EH (cell line): ENCODE measurements at regions not wholly inside any gene's neighbourhood (a gene's known extent, or its start where the extent isn't known, plus 50 kb on each side); places are given as distances from the start of the nearest gene placed in this dataset.
"Not testable (repeated sequence)": the region's sequence is repeated elsewhere in the genome, so short reads cannot be mapped to it uniquely, and the experiment has no call there.

Experiments used
- DNase-seq: peaks from one replicate; pipeline ENCODE4 v3.0.0-alpha.2; 2015; ENCODE audit warnings: low read depth

DNA sequence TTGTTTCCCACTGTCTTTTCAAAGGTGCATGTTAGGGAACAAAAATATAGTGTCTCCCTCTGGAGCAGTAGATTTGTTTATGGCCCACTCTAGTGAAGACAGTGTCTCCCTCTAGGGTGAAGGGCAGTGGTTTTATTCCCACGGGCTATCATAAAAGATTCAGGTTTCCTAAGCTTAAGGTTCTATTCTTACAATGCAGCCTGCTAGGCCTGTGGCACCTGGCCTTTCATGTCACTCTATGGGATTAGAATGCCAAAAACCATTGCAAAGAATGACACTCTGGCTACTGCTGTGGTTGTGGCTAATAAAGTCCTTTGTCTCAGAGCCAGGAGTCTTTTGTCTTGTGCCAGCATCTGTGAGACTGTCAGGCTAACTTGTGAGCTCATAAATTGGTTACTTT, 92.6 kb upstream of the GPR39 start:
- not testable (repeated sequence) for DNase-seq

DNA sequence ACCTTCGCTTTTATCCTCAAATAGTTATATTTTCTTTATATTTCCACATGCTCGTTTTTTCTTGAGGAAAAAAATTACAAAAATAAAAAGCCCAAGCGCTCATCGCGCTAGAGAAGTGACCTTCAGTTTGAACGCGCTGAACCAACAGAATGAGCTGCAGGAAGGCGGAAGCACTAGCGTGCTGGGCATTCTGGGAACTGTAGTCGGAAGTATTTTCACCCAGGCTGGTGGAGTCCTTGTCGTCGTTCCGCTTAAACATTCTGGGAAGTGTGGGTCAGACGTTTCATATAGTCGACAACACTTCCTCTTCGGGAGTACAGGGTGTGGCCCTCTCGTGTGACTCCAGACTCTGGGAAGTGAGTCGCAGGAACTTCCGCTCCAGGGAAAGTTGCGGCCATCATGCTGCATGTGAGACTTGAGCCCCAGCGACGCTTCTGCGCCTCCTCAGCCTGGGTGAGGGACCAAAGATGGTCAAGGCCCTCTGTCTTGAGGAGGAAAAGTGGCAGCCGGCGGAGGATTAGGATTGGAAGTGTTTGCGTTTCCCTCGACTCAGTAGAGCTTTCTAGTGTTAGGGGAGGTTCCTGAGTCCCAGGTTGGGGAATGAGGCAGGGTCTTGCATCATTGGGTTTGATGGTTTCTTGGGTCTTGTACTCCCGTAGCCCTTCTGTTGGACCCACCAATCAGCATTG, 84.1 kb upstream of the GPR39 start:
- DNase-seq: not testable (repeated sequence)

DNA sequence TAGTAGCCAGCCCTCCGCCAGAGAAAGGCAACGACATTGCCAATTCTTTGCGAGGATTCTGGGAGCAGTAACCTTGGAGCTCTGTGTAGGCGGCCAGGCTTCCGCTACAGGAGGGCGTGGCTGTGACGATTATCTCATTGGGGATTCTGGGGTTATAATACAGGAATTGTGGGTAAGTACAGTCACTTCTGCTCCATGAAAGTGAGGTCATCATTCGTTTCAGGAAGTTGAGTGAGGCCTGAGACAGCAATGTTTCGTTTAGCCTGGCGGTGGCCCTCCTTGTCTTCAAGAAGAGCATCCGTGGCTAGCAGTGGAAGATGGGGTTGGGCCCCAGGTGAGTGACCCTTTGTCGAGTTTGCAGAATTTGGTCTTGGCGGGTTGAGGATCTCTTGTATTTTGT, 79.5 kb upstream of the GPR39 start:
- DNase-seq: not testable (repeated sequence)

DNA sequence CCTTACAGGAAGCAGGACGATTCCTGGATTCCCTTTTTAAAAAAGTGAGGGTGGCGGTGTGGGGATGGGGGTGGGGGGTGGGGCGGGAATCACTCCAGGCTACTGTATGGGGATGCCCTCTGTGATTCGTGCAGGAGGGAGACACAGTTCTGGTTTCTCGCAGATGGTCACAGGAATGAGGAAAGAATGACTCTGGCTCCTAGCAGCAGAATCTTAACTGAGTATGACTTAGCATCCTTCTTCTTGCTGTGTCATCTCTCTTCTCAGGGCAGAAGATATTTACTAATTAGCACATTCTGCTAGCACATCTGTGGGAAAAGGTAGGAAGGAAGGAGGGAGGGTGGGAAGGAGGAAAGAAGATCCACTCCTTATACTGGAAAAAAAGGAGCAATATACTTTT, 78.8 kb upstream of the GPR39 start:
- not testable (repeated sequence) for DNase-seq

DNA sequence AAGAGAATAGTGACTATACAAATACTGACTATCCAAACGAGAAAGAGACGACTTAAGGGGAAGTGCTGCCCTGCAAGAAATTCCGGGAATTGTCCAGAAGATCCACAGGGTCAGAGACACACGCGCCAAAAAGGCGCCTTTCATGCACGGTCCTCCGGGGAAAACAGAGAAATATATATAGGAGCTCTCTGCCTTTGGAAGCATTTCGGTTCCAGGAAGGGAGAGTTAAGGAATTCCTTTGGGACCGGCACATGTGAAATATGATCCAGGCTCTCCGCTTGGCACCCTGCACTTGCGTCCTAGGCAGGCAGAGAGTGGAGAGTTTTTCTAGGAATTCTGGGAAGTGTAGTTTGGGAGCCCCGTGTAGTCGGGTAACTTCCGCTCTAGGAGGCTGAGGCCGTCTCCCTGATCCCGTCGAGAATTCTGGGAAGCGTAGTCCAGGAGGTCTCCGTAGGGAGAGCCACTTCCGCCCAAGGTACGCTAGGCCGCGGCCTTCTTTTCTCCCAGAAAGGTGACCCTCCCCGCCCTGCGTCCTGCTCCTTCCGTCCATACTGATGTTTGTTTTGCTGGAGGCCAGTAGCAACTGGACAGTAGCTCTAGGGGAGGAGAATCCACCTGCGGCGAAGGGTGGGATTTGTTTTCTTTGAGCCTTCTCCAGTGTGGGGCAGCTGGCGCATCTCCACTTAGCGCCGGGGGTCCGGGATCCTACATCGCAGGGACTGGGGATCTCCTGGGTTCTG, 69.4 kb upstream of the GPR39 start:
- DNase-seq: peak; percentile 82

DNA sequence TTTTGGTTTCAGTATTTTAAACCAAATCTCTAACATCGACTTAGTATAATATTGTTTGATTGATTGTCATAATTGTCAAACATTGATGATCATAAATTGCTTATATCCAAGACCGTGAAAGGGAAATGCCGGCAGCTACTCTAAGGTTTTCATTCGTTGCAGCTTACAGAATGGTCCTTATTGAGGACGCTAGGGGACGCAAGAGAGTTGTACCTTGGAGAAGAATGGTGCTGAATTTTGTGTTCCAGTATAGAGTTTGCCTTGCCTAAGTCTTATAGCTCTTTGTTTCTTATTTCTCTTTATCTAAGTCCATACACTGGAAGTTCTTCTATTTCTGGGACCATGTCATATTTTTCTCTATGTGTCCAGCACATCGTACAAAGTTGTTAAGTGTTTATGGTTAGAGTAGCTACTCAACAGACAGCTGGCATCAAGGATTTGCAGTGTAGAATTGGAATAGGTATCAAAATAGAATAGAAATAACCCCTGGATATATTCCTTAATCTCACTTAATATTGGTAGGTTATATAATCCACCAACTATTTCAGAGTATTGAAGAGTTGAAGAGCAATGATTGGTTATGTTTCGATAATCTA, 67.4 kb upstream of the GPR39 start:
- DNase-seq: peak; percentile 63

DNA sequence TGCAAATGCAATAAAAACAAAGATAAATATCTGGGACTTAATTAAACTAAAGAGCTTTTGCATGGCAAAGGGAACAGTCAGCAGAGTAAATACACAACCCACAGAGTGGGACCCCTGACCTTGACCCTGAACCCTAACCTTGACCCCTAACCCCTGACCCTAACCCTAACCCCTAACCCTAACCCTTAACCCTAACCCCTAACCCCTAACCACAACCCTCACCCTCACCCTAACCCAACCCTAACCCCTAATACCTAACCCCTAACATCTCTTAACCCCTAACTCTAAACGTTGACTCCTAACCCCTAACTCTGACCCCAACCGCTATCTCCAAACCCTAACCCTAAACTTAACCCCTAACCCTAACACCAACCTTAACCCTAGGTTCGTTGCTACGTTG, 64.9 kb upstream of the GPR39 start:
- not testable (repeated sequence) for DNase-seq

DNA sequence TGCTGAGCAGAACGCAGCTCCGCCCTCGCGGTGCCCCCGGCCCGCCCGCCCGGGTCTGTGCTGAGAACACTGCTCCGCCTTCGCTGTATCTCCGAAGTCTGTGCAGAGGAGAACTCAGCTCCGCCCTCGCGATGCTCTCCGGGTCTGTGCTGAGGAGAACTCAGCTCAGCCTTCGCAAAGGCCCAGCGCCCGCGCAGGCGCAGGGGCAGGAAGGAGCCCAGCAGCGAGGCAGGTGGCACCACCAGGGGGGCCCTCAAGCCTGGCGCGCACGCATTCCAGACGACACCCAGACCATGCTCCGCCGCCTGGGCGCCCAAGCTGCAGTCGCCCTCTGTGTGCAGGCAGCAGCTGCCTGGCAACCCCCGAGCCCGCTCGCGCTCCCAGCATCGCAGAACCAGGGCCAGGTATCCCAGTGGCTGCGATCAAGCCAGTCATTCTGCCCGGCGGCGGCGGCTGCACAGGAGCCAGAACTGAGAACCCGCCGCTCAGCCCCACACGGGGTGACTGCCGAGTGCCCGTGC, 64.1 kb upstream of the GPR39 start:
- DNase-seq: peak; percentile 51

DNA sequence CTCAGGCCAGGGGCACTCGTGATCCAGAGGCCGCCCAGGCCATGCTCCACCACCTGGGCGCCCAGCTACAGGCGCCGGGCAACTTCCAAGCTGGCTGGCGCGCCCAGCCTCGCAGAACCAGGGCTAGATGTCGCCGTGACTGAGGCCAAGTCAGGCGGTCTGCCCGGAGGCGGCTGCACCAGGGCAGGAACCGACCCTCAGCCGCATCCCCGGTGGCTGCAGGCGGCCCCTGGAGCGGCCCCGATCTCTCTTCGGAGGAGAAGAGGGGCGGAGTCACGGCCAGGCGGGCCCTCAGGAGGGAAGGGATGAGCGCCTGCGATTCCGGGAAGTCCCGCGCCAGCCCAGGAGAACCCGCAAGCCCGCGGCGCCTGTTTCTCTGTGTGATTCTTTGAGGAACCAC, 63.2 kb upstream of the GPR39 start:
- DNase-seq: peak; percentile 30

DNA sequence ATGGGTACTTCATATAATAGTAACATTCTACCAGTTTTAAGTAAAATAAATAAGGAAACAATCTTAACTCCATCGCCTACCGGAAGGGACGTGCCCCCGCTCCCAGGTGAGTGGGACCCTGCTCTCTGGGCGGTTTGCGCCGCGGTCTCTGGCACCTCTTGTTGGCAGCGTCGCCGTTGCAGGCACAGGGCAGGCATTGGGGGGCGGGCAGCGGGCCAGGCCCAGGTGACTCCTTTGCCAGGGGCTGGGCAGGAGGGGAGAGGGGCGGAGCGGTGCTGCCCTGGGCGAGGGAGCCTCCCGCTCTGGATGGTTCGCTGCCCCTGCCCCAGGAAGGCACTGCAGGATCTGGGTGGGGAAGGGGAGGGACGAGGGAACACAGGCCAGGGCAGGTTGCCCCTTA, 55.6 kb upstream of the GPR39 start:
- DNase-seq: not testable (repeated sequence)

DNA sequence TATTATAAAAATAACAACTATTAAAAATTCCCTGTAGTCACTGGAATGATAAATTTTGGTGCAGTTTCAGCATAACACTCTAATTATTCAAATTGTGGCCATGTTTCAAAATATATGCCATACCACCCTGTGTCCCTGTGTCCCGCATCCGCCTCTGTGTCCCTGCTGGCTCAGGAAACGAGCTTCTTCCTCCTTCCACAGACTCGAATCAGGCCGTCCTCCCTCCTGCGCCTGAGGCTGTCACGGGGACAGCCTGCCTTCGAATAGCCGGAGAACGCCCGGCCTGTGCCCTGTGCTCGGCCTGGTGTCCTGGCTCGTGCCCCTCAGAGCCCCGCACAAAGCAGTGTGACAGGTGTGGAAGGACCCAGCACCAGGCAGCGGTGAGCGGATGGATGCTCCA, 55.1 kb upstream of the GPR39 start:
- DNase-seq: not testable (repeated sequence)

DNA sequence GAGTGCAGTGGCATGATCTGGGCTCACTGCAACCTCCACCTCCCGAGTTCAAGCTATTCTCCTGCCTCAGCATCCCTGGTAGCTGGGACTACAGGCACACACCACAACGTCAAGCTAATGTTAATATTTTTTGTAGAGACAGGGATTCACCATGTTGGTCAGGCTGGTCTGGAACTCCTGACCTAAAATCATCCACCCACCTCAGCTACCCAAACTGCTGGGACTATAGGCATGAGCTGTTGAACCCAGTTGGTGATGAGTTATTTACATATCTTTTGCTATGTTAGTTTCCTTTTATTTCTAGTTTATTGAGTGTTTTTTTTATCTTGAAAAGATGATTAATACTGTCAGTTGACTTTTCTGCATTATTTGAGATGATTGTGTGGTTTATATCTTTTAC, 53.3 kb upstream of the GPR39 start:
- not testable (repeated sequence) for DNase-seq

DNA sequence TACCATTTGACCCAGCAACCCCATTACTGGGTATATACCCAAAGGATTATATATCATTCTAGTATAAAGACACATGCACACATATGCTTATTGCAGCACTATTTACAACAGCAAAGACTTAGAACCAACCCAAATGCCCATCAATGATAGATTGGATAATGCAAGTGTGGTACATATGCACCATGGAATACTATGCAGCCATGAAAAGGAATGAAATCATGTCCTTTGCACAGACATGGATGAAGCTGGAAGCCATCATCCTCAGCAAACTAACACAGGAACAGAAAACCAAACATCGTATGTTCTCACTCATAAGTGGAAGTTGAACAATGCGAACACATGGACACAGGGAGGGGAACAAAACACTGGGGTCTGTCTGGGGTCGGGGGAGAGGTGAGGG, 50.6 kb upstream of the GPR39 start:
- DNase-seq: not testable (repeated sequence)

DNA sequence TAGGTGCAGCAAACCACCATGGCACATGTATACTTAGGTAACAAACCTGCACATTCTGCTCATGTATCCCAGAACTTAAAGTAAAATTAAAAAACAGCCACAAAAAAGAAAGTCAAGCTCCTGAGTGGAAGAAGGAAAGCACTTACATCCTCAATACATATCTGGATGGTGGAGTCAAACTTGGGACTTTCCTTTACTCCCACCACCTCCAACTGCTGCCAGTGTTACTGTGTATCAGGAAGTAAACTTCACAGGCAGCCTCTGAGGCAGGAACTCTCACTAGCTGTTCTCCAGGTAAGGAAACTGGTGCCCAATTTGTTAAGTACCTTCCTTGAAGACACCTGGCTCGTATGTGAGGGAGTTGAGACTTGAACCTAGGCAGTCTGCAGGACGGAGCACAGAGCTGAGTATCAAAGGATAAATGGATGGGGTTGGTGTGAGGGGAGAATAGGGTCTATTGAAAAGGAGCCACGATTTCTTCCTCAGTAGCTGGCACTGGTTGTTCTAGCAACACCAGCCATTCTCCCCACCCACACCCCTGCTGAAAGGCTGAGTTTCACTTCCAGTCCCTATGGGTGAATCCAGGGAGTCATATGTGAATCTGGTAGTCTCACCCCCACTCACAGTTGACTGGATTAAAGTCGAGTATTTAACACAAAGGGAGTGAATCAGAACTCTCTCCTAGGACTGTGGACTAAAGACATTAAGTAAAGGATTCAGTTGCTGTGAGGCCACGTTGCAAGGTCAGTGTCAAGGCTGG, 50.0 kb upstream of the GPR39 start:
- DNase-seq: no peak
